ENCODE measurements at regions not wholly inside any gene's neighbourhood (a gene's known extent, or its start where the extent isn't known, plus 50 kb on each side); places are given as distances from the start of the nearest gene placed in this dataset.

DNA sequence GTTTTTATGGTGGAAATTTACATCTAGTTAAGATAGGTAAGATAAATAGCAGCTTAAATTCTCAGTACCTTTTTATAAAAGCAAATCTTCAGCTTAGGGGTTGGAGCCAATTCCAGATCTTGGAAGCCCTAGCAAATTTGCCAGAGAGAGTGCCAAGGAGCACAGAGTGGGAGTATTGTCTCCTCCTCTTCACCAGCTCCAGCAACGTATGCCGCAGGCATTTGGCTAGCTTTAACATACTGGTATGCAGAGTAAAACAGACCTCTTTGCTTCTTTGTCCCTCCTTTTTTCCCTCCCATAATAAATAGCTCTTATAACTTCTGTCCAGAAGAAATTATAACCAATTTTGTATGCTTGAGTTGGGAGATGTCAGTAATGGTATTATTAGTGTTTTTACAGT lies 140.4 kb downstream of the DIPK2A start:
- H3K36me3 ChIP-seq (ENCODE audit: insufficient read depth), result no peaks in the 10 kb centered on the region
- H3K27ac Mint-ChIP-seq, result no peak overlapping the region
- no peaks in the 10 kb centered on the region for H3F3A ChIP-seq (replicated peaks; ENCODE audit: low read depth)
- no peaks in the 10 kb centered on the region for H3K36me3 Mint-ChIP-seq (ENCODE audit: low read depth)
- DNase-seq (ENCODE audit: low spot score) (no peak), ATAC-seq (peak; percentile 37; the same call in 1 of the 3 replicates)
- no peak overlapping the region for H3K4me2 ChIP-seq
- no peaks in the 10 kb centered on the region for H3K9me2 ChIP-seq (ENCODE audit: insufficient read depth)
- H3K9me3 Mint-ChIP-seq, result no peaks in the 10 kb centered on the region
- H3K4me1 Mint-ChIP-seq, result peaks cover 14% of the 10 kb centered on the region
- peaks cover 11% of the 10 kb centered on the region; the same call in 1 of the 2 replicates for H3K4me1 ChIP-seq (ENCODE audit: insufficient read depth)
- H4K20me1 ChIP-seq (replicated peaks; ENCODE audit: insufficient read depth), result no peaks in the 10 kb centered on the region
- H3K79me2 ChIP-seq (replicated peaks; ENCODE audit: insufficient read depth), result no peaks in the 10 kb centered on the region
- H3K27ac ChIP-seq (ENCODE audit: low read depth), result no peak overlapping the region
- TF ChIP-seq, protein P1, sequence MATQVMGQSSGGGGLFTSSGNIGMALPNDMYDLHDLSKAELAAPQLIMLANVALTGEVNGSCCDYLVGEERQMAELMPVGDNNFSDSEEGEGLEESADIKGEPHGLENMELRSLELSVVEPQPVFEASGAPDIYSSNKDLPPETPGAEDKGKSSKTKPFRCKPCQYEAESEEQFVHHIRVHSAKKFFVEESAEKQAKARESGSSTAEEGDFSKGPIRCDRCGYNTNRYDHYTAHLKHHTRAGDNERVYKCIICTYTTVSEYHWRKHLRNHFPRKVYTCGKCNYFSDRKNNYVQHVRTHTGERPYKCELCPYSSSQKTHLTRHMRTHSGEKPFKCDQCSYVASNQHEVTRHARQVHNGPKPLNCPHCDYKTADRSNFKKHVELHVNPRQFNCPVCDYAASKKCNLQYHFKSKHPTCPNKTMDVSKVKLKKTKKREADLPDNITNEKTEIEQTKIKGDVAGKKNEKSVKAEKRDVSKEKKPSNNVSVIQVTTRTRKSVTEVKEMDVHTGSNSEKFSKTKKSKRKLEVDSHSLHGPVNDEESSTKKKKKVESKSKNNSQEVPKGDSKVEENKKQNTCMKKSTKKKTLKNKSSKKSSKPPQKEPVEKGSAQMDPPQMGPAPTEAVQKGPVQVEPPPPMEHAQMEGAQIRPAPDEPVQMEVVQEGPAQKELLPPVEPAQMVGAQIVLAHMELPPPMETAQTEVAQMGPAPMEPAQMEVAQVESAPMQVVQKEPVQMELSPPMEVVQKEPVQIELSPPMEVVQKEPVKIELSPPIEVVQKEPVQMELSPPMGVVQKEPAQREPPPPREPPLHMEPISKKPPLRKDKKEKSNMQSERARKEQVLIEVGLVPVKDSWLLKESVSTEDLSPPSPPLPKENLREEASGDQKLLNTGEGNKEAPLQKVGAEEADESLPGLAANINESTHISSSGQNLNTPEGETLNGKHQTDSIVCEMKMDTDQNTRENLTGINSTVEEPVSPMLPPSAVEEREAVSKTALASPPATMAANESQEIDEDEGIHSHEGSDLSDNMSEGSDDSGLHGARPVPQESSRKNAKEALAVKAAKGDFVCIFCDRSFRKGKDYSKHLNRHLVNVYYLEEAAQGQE (IDR thresholded peaks at IDR 0.05; ENCODE audit: unreplicated experiment), result no peak
- no peak for TF ChIP-seq NANOG (IDR thresholded peaks at IDR 0.05; ENCODE audit: borderline replicate concordance)
- no peak for TF ChIP-seq EZH2phosphoT487 (IDR thresholded peaks at IDR 0.05; ENCODE audit: unreplicated experiment)
- TF ChIP-seq EZH2 (IDR thresholded peaks at IDR 0.05; ENCODE audit: low read depth, unreplicated experiment), result no peak
- no peak for TF ChIP-seq JUNB (IDR thresholded peaks at IDR 0.05; ENCODE audit: unreplicated experiment)
- no peak for TF ChIP-seq CREB1 (CRISPR knock-in tag; IDR thresholded peaks at IDR 0.05; ENCODE audit: low read depth)
- TF ChIP-seq, protein P2, sequence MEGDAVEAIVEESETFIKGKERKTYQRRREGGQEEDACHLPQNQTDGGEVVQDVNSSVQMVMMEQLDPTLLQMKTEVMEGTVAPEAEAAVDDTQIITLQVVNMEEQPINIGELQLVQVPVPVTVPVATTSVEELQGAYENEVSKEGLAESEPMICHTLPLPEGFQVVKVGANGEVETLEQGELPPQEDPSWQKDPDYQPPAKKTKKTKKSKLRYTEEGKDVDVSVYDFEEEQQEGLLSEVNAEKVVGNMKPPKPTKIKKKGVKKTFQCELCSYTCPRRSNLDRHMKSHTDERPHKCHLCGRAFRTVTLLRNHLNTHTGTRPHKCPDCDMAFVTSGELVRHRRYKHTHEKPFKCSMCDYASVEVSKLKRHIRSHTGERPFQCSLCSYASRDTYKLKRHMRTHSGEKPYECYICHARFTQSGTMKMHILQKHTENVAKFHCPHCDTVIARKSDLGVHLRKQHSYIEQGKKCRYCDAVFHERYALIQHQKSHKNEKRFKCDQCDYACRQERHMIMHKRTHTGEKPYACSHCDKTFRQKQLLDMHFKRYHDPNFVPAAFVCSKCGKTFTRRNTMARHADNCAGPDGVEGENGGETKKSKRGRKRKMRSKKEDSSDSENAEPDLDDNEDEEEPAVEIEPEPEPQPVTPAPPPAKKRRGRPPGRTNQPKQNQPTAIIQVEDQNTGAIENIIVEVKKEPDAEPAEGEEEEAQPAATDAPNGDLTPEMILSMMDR (conservative IDR thresholded peaks at IDR 0.05; ENCODE audit: low read depth in 2 of 2), result no peak
- no peak for TF ChIP-seq ZNF331 (CRISPR knock-in tag; IDR thresholded peaks at IDR 0.05; ENCODE audit: low read depth)
- TF ChIP-seq STAT1 (IDR thresholded peaks at IDR 0.05; ENCODE audit: unreplicated experiment), result no peak
- TF ChIP-seq, protein P3, sequence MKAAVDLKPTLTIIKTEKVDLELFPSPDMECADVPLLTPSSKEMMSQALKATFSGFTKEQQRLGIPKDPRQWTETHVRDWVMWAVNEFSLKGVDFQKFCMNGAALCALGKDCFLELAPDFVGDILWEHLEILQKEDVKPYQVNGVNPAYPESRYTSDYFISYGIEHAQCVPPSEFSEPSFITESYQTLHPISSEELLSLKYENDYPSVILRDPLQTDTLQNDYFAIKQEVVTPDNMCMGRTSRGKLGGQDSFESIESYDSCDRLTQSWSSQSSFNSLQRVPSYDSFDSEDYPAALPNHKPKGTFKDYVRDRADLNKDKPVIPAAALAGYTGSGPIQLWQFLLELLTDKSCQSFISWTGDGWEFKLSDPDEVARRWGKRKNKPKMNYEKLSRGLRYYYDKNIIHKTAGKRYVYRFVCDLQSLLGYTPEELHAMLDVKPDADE (IDR thresholded peaks at IDR 0.05), result no peak
- TF ChIP-seq ZNF114 (CRISPR knock-in tag; IDR thresholded peaks at IDR 0.05), result no peak
- TF ChIP-seq, protein P4, sequence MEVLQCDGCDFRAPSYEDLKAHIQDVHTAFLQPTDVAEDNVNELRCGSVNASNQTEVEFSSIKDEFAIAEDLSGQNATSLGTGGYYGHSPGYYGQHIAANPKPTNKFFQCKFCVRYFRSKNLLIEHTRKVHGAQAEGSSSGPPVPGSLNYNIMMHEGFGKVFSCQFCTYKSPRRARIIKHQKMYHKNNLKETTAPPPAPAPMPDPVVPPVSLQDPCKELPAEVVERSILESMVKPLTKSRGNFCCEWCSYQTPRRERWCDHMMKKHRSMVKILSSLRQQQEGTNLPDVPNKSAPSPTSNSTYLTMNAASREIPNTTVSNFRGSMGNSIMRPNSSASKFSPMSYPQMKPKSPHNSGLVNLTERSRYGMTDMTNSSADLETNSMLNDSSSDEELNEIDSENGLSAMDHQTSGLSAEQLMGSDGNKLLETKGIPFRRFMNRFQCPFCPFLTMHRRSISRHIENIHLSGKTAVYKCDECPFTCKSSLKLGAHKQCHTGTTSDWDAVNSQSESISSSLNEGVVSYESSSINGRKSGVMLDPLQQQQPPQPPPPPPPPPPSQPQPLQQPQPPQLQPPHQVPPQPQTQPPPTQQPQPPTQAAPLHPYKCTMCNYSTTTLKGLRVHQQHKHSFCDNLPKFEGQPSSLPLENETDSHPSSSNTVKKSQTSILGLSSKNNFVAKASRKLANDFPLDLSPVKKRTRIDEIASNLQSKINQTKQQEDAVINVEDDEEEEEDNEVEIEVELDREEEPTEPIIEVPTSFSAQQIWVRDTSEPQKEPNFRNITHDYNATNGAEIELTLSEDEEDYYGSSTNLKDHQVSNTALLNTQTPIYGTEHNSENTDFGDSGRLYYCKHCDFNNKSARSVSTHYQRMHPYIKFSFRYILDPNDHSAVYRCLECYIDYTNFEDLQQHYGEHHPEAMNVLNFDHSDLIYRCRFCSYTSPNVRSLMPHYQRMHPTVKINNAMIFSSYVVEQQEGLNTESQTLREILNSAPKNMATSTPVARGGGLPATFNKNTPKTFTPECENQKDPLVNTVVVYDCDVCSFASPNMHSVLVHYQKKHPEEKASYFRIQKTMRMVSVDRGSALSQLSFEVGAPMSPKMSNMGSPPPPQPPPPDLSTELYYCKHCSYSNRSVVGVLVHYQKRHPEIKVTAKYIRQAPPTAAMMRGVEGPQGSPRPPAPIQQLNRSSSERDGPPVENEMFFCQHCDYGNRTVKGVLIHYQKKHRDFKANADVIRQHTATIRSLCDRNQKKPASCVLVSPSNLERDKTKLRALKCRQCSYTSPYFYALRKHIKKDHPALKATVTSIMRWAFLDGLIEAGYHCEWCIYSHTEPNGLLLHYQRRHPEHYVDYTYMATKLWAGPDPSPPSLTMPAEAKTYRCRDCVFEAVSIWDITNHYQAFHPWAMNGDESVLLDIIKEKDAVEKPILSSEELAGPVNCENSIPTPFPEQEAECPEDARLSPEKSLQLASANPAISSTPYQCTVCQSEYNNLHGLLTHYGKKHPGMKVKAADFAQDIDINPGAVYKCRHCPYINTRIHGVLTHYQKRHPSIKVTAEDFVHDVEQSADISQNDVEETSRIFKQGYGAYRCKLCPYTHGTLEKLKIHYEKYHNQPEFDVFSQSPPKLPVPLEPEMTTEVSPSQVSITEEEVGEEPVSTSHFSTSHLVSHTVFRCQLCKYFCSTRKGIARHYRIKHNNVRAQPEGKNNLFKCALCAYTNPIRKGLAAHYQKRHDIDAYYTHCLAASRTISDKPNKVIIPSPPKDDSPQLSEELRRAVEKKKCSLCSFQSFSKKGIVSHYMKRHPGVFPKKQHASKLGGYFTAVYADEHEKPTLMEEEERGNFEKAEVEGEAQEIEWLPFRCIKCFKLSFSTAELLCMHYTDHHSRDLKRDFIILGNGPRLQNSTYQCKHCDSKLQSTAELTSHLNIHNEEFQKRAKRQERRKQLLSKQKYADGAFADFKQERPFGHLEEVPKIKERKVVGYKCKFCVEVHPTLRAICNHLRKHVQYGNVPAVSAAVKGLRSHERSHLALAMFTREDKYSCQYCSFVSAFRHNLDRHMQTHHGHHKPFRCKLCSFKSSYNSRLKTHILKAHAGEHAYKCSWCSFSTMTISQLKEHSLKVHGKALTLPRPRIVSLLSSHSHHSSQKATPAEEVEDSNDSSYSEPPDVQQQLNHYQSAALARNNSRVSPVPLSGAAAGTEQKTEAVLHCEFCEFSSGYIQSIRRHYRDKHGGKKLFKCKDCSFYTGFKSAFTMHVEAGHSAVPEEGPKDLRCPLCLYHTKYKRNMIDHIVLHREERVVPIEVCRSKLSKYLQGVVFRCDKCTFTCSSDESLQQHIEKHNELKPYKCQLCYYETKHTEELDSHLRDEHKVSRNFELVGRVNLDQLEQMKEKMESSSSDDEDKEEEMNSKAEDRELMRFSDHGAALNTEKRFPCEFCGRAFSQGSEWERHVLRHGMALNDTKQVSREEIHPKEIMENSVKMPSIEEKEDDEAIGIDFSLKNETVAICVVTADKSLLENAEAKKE (CRISPR knock-in tag; IDR thresholded peaks at IDR 0.05), result no peak
- H3K27me3 ChIP-seq (ENCODE audit: insufficient read depth), result no peaks in the 10 kb centered on the region
- no peak overlapping the region for H3K4me3 ChIP-seq
- 0 out of 2 replicates have a peak overlapping the region, but pooled peaks have one; percentile 0 for H2AFZ ChIP-seq
- H3K4me3 Mint-ChIP-seq, result no peak overlapping the region
- H3K27me3 Mint-ChIP-seq (ENCODE audit: insufficient read depth, low read depth, poor library complexity), result peaks cover 3% of the 10 kb centered on the region
